HG03097 (cell line): ENCODE measurements at regions not wholly inside any gene's neighbourhood (a gene's known extent, or its start where the extent isn't known, plus 50 kb on each side); places are given as distances from the start of the nearest gene placed in this dataset.
"Not testable (repeated sequence)": the region's sequence is repeated elsewhere in the genome, so short reads cannot be mapped to it uniquely, and the experiment has no call there.

Source experiments
- ATAC-seq: cut with Tn5 transposase; IDR thresholded peaks from one replicate; pipeline ENCODE4 v1.9.1; 2021; ENCODE audit not compliant: unreplicated experiment, low FRiP score

- ATAC-seq: no peak
Observed at GRCh38 chr7:8809320-8809719, 375.9 kb downstream of the NXPH1 start.

GRCh38 chr7:8817448-8818036 lies 384.1 kb downstream of the NXPH1 start:
- no peak for ATAC-seq

- no peak for ATAC-seq
Observed at GRCh38 chr7:8818406-8818805, 385.0 kb downstream of the NXPH1 start.

GRCh38 chr7:8822595-8822994 lies 389.2 kb downstream of the NXPH1 start:
- no peak for ATAC-seq

GRCh38 chr7:8823486-8823885 lies 390.1 kb downstream of the NXPH1 start:
- ATAC-seq: no peak

- no peak for ATAC-seq
Observed at GRCh38 chr7:8827329-8827728, 393.9 kb downstream of the NXPH1 start.

GRCh38 chr7:8829100-8829499 lies 395.7 kb downstream of the NXPH1 start:
- ATAC-seq: no peak

- no peak for ATAC-seq
Observed at GRCh38 chr7:8831376-8831775, 398.0 kb downstream of the NXPH1 start.

GRCh38 chr7:8833355-8833754 lies 399.9 kb downstream of the NXPH1 start:
- no peak for ATAC-seq

- ATAC-seq: no peak
Observed at GRCh38 chr7:8841171-8841570, 407.8 kb downstream of the NXPH1 start.

- ATAC-seq: no peak
Observed at GRCh38 chr7:8871716-8872115, 438.3 kb downstream of the NXPH1 start.

- no peak for ATAC-seq
Observed at GRCh38 chr7:8881916-8882315, 448.5 kb downstream of the NXPH1 start.

GRCh38 chr7:8885480-8886000 lies 452.1 kb downstream of the NXPH1 start:
- no peak for ATAC-seq

GRCh38 chr7:8890346-8890745 lies 456.9 kb downstream of the NXPH1 start:
- ATAC-seq: not testable (repeated sequence)

GRCh38 chr7:8893775-8894174 lies 460.4 kb downstream of the NXPH1 start:
- no peak for ATAC-seq

GRCh38 chr7:8906396-8907075 lies 473.1 kb downstream of the NXPH1 start:
- no peak for ATAC-seq

GRCh38 chr7:8908889-8909288 lies 475.5 kb downstream of the NXPH1 start:
- ATAC-seq: no peak

- no peak for ATAC-seq
Observed at GRCh38 chr7:8913682-8914081, 480.3 kb downstream of the NXPH1 start.

- no peak for ATAC-seq
Observed at GRCh38 chr7:8921807-8922206, 488.4 kb downstream of the NXPH1 start.

GRCh38 chr7:8922726-8923125 lies 489.3 kb downstream of the NXPH1 start:
- no peak for ATAC-seq

- no peak for ATAC-seq
Observed at GRCh38 chr7:8923164-8923806, 489.9 kb downstream of the NXPH1 start.
